ENCODE measurements at regions not wholly inside any gene's neighbourhood (a gene's known extent, or its start where the extent isn't known, plus 50 kb on each side); places are given as distances from the start of the nearest gene placed in this dataset.

- FAIRE-seq (no peak), DNase-seq (ENCODE audit: insufficient read length, low spot score) (no peak)
- no peak for TF ChIP-seq CTCF (IDR thresholded peaks at IDR 0.05; ENCODE audit: insufficient read depth, missing control alignments)
Observed at GRCh38 chr9:15048772-15049171, 138.5 kb upstream of the FREM1 start.

GRCh38 chr9:15047028-15047551, 136.9 kb upstream of the FREM1 start:
- DNase-seq (ENCODE audit: insufficient read length, low spot score) (no peak), FAIRE-seq (no peak)
- no peak for TF ChIP-seq CTCF (IDR thresholded peaks at IDR 0.05; ENCODE audit: insufficient read depth, missing control alignments)

- FAIRE-seq (no peak), DNase-seq (ENCODE audit: insufficient read length, low spot score) (no peak)
- no peak for TF ChIP-seq CTCF (IDR thresholded peaks at IDR 0.05; ENCODE audit: insufficient read depth, missing control alignments)
Observed at GRCh38 chr9:15033316-15033715, 123.1 kb upstream of the FREM1 start.

GRCh38 chr9:15032860-15033259, 122.6 kb upstream of the FREM1 start:
- FAIRE-seq: no peak
- no peak for DNase-seq (ENCODE audit: insufficient read length, low spot score)
- no peak for TF ChIP-seq CTCF (IDR thresholded peaks at IDR 0.05; ENCODE audit: insufficient read depth, missing control alignments)

- FAIRE-seq: no peak
- TF ChIP-seq CTCF (IDR thresholded peaks at IDR 0.05; ENCODE audit: insufficient read depth, missing control alignments): no peak
- no peak for DNase-seq (ENCODE audit: insufficient read length, low spot score)
Observed at GRCh38 chr9:15021146-15021545, 110.9 kb upstream of the FREM1 start.

GRCh38 chr9:15018096-15018637, 107.9 kb upstream of the FREM1 start:
- no peak for TF ChIP-seq CTCF (IDR thresholded peaks at IDR 0.05; ENCODE audit: insufficient read depth, missing control alignments)
- no peak for FAIRE-seq

GRCh38 chr9:15010581-15010980, 100.4 kb upstream of the FREM1 start:
- FAIRE-seq (no peak), DNase-seq (ENCODE audit: insufficient read length, low spot score) (no peak)
- no peak for TF ChIP-seq CTCF (IDR thresholded peaks at IDR 0.05; ENCODE audit: insufficient read depth, missing control alignments)

More at GRCh38 chr9:15018096-15018637, 107.9 kb upstream of the FREM1 start:
- DNase-seq (ENCODE audit: insufficient read length, low spot score): no peak

All from D721Med (cell line).